Right cardiac atrium (tissue), 5 donors: ENCODE measurements at regions not wholly inside any gene's neighbourhood (a gene's known extent, or its start where the extent isn't known, plus 50 kb on each side); places are given as distances from the start of the nearest gene placed in this dataset.
A peak's percentile ranks its signal among the peaks of the same experiment; 100 is the strongest.
"Not testable (repeated sequence)": the region's sequence is repeated elsewhere in the genome, so short reads cannot be mapped to it uniquely, and the experiment has no call there.

Source experiments
- ATAC-seq, 2 donors: fragments of 200-7000 bp; cut with Tn5 transposase; one replicate each; pipeline versions ENCODE4 v1.8.0 to v1.9.1; 2020; ENCODE audit warnings: moderate library complexity in 2 of 2, mild to moderate bottlenecking in 1 of 2
- DNase-seq, 3 donors: peaks; one replicate each; pipeline ENCODE4 v3.0.0-alpha.2; 2020
- H3K27ac ChIP-seq: one replicate; pipeline ENCODE4 v1.5.1; 2013; ENCODE audit warnings: mild to moderate bottlenecking, low read length, control low read depth, moderate library complexity
- H3K27me3 ChIP-seq: one replicate; pipeline ENCODE4 v1.6.1; 2013; ENCODE audit not compliant: control insufficient read depth, insufficient read depth
- H3K4me1 ChIP-seq: one replicate; pipeline ENCODE4 v1.6.1; 2013; ENCODE audit warnings: low read length; ENCODE audit not compliant: control insufficient read depth, insufficient read depth
- H3K4me3 ChIP-seq: one replicate; pipeline ENCODE4 v1.5.1; 2013; ENCODE audit warnings: low read length, control low read depth
- H3K9me3 ChIP-seq: one replicate; pipeline ENCODE4 v1.6.1; 2013; ENCODE audit warnings: low read length; ENCODE audit not compliant: control insufficient read depth
- WGBS: extraction: QIAGEN DNeasy Blood & Tissue Kit; methylation state at CpG from one replicate; pipeline ENCODE4 v1.1.7; 2013; 5-methylcytosine and 5-hydroxymethylcytosine counted together
- intact Hi-C, 4 donors: fragments of 100-400 bp; cut with DNase I; formaldehyde crosslinking; loops; one replicate each; pipeline versions ENCODE4 v1.11.0 to v1.14.0; 2022 to 2023
- donor health status: healthy with polysubstance abuse.
- donor health status: DM: no; HTN: yes; CAD: no.
- donor health status: DM: no; HTN: no; CAD: no.
- donor health status: DM: no; HTN: yes; CAD: no; lungs with severe emphysema.
- donor health status: DM: yes; HTN: yes; CAD: no.

DNA sequence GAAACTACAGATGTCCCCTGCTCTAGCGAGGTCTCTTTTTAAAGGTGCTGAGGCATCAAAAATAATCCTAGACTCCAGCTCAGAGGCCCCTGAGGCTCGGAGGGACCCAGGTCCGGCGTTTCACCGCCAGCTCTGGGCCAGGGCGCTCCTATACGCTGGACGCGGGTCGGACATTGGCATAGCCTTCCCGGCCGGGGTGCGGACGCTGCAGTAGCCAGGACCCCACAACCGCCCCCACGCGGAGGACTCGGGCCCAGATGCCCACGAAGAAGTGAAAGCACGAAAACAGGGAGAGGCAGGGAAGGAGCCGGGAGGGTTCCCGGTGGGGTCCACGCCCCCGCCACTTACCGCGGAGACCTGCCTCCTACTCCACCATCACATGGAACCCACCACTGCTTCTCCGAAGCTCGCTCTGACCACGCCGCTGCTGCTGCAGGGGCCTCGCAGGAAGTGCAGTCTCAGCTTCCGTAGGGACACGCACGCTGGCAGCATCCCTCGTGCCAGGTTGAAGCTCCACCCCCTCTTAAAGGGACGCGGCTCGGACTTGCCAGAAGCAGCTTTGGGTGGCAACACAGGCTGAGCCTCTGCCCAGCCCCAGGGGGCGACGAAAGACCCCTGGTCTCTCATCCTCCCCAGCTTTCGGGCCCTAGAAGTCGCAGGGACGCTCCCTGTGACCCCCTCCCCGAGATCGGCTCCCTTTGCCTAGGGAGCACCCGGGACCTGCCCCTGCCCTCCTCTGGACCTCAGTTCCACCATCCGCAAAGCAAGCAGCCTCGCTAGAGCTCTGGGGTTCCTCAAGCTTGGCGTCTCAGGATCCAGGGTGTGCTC, 96.7 kb downstream of the POTEG start:
- no CpG with 5 or more reads among the region's 49 CpGs for WGBS
- H3K4me3 ChIP-seq, H3K27me3 ChIP-seq, intact Hi-C loops, H3K27ac ChIP-seq, H3K9me3 ChIP-seq, H3K4me1 ChIP-seq, DNase-seq: not testable (repeated sequence)
- ATAC-seq, result peak; percentile 85 to 93

DNA sequence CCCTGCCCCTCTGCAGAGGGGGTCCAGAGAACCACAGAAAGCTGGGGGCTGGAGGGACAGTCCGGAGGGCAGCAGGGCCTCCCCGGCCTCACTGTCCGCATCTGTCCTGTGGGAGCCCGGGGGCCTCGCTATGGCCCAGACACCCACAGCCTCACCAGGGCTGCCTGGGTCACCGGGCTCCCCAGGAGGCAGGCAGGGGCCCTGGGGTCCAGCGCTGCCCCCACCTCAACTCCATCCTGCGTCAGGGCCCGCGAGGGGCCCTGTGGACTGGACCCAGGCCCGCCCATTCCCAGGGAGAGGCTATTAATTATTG, 96.1 kb downstream of the POTEG start:
- H3K4me3 ChIP-seq, H3K27ac ChIP-seq, H3K4me1 ChIP-seq, DNase-seq, H3K27me3 ChIP-seq, H3K9me3 ChIP-seq, intact Hi-C loops: not testable (repeated sequence)
- no CpG with 5 or more reads among the region's 11 CpGs for WGBS
- peak; percentile 48 to 51 for ATAC-seq

DNA sequence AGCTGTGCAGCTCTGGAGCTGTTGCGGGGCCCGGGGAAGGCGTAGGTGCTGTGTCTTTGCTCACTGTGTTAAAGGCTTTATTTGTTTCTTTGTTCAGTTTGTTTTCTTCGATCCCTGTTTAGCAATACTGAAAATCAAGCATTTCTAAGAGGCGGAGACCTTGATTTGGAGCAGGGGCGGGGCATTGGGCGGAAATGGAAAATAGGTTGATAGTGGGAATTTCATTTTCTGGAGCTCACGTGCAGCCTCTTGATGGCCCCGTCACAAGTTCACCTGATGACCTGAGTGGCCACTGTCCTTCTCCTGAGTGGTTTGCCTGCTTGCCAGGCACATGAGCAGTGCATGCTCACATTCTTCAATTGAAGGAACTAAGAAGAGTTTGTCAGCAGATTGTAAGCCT, 93.2 kb downstream of the POTEG start:
- intact Hi-C loops, result not testable (repeated sequence)

DNA sequence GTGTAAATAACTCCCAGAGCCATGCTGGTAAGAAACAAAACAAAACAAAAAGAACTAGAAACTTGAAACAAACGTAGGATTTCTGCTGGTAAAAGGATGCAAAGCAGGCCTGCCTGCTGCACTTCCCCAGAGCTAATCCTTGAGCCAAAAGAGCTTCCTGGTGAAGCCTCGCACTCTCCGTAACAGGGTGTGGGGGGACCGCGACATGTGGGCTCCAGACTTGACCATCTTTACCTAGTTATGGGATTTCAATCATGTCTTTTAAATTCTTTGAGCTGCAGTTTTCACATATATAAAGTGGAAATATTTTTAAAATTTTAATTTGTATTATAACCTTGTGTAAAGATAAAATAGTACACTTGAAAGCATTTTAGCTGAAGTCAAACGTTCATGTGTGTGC, 92.5 kb downstream of the POTEG start:
- ATAC-seq, DNase-seq, H3K4me1 ChIP-seq, H3K27me3 ChIP-seq, H3K9me3 ChIP-seq, H3K27ac ChIP-seq, intact Hi-C loops, H3K4me3 ChIP-seq: not testable (repeated sequence)
- 90% methylated on average over 4 of the region's 6 CpGs for WGBS

More for the DNA sequence above, 93.2 kb downstream of the POTEG start:
- H3K27me3 ChIP-seq, H3K4me1 ChIP-seq, H3K9me3 ChIP-seq, H3K4me3 ChIP-seq, H3K27ac ChIP-seq, ATAC-seq: not testable (repeated sequence)
- 70% methylated on average over 7 of the region's 9 CpGs for WGBS
- DNase-seq, result peak in 1 of 3 donors; percentile 16

DNA sequence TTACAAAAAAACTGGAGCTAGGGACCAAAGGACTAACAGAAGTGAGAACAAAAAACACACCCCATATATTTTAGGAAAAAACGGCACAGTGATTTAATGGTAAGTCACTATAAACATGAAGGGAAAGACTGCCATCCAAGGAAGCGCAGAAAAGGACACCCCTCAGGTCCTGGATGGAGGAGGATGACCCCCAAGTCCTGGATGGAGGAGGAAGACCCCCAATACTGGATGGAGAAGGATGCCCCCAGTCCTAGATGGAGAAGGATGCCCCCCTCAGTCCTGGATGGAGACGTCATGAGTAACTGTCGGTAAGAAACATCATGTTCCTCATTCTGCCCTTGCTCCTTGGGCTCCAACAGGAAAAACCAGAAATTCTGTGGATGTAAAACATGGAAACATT, 89.9 kb downstream of the POTEG start:
- H3K4me3 ChIP-seq, H3K9me3 ChIP-seq, DNase-seq, H3K27ac ChIP-seq, H3K4me1 ChIP-seq, H3K27me3 ChIP-seq, intact Hi-C loops, ATAC-seq: not testable (repeated sequence)
- WGBS, result 53% methylated on average over 3 of the region's 4 CpGs

DNA sequence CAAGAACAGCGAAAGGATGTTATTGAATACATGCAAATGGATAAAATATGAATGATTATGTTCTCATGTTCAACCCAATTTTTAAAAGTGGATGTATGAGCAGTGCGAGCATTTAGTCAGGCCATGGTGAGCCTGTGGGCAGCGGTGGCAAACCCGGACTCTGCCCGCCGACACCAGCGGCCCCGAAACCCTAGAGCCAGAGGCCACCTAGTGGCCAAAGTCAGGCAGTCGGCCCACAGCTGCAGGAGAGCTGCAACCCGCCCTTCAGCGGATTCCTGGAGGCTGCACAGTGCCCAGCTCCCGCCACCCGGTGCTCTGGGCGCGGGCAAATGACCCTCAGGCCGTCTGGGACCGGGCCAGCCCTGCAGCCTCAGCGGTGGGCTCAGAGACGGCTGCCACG, 89.5 kb downstream of the POTEG start:
- 74% methylated on average over 2 of the region's 20 CpGs for WGBS
- intact Hi-C loops, DNase-seq: not testable (repeated sequence)

DNA sequence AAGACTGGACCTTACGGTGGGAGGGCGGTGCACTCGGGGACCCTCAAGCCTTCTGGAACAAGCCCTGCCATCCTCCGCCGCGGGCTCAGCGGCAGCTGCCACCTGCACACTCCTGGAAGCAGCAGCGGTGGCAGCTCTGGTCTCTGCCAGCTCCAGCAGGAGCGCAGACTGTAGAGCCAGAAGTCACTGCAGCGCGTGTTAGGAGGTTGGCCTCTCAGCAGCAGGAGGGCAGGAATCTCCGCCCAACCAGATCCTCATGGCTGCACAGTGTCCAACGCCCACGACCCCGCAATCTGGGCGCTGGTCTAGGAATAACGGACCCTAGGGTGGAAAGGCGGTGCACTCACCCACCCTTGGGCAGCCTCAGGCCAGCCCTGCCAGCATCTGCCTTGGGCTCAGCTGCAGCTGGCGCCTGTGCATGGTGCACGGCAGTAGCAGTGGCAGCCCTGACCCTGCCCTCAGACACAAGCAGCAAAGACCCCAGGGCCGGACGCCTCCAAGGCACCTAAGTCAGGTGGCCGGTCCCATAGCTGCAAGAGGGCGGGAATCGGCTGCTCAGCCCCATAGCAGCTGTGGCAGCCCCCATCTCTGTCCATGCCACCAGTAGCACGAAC, 88.7 kb downstream of the POTEG start:
- H3K4me3 ChIP-seq, H3K27ac ChIP-seq, intact Hi-C loops, H3K27me3 ChIP-seq, ATAC-seq, H3K9me3 ChIP-seq, DNase-seq, H3K4me1 ChIP-seq: not testable (repeated sequence)
- WGBS, result 76% methylated on average over 8 of the region's 26 CpGs

More for the DNA sequence above, 89.5 kb downstream of the POTEG start:
- not testable (repeated sequence) for H3K27ac ChIP-seq, H3K9me3 ChIP-seq, H3K4me1 ChIP-seq, H3K27me3 ChIP-seq, H3K4me3 ChIP-seq
- peak in 1 of 2 donors; percentile 40 for ATAC-seq

DNA sequence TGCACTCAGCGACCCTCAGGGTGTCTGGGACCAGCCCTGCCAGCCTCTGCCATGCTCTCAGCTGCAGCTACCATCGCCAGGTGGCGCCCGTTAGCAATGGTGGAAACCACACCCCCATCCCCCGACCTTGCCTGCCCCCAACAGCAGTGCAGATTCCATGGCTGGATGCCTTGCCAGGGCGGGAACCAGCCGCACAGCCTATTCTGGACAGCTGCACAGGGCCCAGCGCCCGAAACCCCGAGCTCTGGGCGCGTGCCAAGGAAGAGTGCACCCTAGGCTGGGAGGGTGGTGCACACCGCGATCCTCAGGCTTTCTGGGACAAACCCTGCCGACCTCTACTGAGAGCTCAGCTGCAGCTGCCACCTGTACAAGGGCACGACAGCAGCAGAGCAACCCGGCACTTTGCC, 88.1 kb downstream of the POTEG start:
- H3K27ac ChIP-seq, H3K27me3 ChIP-seq, H3K4me1 ChIP-seq, H3K4me3 ChIP-seq, intact Hi-C loops, H3K9me3 ChIP-seq: not testable (repeated sequence)
- 67% methylated on average over 12 of the region's 17 CpGs for WGBS
- peak; percentile 26 to 65 for ATAC-seq
- DNase-seq, result peak in 1 of 3 donors; percentile 6

DNA sequence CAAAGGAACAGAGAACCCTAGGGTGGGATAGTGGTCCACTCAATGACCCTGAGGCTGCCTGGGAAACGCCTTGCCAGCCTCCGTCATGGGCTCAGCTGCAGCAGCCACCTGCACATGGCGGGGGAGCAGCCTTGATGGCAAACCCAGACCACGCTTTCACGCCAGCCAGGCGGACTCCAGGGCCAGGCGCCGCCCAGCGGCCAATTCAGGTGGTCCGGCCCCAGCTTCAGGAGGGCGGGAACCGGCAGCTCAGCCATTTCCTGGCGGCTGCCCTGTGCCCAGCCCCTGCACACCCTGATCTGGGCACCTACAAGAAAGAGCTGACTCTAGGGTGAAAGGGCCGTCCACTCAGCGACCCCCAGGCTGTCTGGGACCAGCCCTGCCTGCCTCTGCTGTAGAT, 87.5 kb downstream of the POTEG start:
- DNase-seq, ATAC-seq, H3K27ac ChIP-seq, H3K4me1 ChIP-seq, H3K9me3 ChIP-seq, intact Hi-C loops, H3K27me3 ChIP-seq, H3K4me3 ChIP-seq: not testable (repeated sequence)
- no CpG with 5 or more reads among the region's 15 CpGs for WGBS

DNA sequence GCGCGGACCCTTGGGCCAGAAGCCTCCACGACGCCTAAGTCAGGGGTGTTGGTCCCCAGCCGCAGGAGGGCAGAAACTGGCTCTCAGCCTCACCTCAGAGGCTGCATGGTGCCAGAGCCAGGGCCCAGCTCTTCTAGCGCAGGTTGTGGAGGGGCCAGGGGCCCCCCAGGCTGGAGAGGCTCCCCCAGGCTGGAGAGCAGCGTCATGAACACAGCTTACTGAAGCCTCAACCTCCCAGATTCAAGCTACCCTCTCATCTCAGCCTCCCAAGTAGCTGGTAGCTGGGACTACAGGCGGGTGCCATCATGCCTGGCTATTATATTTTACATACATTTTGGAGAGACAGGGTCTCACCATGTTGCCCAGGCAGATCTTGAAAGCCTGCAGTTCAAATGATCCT, 87.0 kb downstream of the POTEG start:
- H3K27ac ChIP-seq, DNase-seq, H3K9me3 ChIP-seq, H3K4me1 ChIP-seq, intact Hi-C loops, H3K4me3 ChIP-seq, H3K27me3 ChIP-seq: not testable (repeated sequence)
- WGBS, result 27% methylated on average over 1 of the region's 8 CpGs
- ATAC-seq, result peak in 1 of 2 donors; percentile 50
